ENCODE measurements at regions not wholly inside any gene's neighbourhood (a gene's known extent, or its start where the extent isn't known, plus 50 kb on each side); places are given as distances from the start of the nearest gene placed in this dataset.

DNA sequence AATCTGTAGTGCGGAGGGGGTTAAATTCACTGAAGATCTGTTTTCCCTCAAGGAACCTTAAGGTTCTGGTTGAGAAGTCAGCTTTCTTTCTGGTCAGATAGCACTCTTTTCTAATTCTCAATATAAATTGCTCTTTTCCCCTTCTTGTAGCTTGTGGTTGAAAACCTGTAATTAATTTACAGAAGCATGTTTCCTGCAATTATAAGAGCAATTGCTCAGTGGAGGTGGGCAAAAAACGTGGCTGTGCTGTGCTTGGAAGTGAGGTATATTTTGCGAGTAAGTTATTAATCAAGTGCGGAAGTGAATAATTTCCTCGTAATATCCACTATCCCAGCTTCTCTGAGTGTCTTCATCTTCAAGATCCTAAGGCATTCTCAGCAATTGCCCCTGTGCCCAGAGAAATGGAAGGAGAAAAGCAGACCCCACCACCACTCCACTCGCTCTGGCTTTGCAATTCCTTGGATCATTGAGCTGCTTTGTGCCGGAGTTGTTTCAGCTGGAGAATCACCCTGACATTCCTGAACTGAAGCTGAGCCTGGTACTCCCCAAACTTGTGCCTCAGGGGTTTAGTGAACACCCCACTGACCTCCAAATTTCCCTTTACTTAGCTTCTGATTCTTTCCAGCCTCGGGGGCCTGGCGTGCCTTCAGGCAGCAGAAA is 140.6 kb downstream of the LRRC70 start:
- DNase-seq (ENCODE audit: low read depth in 2 of 2): no peak

DNA sequence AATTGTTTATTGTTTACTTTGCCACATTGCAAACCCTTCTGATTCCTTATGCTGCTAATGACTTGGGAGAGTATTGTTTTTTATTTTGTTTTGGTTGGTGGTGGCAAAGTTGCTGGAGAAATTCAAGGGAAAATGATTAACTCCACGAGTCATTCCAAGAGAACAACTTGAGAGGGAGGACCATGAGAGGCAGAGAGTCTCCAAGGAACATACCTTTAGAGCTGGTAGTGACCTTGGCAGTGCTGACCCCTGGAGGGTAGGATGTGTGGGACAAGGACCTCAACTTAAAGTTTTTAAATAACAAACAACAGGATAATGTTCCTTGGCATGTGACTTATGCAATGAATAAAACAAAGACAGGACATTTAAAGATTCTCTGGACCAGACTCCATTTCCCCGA is 139.7 kb downstream of the LRRC70 start:
- no peak for DNase-seq (ENCODE audit: low read depth in 2 of 2)

DNA sequence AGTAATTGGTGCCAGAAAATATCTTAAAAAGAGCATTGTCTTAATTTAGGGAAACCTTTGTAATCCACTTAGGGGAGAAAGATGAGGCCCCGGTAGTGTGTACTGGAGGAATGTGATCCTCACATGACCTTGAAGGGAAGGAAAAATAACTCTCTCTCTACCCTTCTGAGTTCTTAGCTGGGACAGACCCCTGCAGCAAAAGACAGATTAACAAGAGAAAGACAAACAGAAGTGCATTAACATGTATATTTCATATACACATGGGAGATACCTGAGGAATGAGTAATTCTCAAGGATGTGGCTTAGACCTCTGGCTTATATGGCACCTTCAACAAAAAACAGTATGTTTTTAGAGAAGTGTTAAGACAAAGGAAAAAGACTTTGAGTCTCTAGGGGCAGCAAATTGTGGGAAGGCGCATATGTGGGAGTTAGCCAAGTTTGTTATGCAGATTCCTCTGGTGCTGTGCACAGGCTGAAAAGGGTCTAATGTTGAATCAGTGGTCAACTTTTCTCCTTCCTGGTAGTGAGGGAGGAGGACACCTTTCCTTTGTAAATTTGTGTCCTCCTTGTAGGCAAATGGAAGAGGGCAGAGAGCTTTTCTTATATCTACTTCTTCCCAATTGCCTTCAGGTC is 138.8 kb downstream of the LRRC70 start:
- DNase-seq (ENCODE audit: low read depth in 2 of 2): no peak

DNA sequence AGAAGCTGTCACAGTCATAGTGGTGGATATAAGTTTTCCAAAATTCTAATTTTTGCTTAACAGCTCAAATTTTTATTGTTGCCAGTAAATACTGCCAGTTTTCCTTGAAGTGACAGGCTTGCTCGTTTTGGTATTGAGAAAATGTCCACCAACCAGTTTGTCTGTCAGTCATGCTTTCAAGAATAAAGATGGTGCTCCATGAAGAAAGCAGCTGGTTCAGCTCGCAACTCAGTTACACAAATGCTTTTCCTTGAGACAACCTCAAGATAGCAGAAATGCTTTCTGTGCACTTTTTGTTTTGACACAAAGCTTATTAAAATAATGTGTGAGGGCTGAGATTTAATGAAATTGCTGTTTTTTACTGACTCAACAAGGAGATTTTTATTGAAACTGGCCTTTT is 135.7 kb downstream of the LRRC70 start:
- DNase-seq (ENCODE audit: low read depth in 2 of 2): no peak

DNA sequence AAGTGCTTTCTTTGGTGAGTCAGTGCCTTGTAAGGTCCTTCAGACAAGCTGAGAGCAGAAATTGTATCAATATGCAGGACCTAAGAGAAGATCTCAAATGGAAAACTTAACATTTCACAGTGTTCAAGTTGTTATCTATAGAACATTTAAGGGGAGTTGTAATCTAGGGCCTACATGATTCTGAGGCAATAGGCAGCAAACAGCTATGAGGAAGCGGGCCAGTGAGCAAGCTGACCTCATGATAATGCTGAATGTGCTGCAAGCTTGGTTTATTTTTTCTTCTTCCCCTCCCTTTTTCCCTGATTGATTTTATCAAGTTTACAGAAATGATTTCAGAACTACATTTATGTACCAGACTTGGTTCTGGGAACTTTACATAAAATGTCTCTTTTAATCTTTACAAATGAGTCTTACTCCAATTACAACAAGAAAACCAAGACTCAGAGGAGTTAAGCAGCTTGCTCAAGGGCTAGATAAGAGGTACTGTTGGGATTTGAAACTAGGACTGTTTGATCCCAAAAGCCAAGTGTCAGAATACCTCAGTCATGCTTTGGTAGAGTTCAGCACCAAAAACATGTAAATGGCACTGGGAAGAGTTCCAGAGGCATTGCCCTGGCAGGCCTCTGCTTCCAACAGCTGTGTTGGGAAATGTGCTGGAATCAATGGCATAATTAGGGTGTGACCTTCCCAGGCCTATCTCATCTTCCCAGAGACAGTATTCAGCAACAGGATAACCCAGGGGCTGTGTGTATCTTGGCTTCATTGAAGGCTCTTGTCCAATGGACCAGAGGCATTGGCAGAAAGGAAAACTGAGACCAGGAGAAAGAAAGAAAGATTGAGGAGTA is 130.1 kb downstream of the LRRC70 start:
- no peak for DNase-seq (ENCODE audit: low read depth in 2 of 2)

DNA sequence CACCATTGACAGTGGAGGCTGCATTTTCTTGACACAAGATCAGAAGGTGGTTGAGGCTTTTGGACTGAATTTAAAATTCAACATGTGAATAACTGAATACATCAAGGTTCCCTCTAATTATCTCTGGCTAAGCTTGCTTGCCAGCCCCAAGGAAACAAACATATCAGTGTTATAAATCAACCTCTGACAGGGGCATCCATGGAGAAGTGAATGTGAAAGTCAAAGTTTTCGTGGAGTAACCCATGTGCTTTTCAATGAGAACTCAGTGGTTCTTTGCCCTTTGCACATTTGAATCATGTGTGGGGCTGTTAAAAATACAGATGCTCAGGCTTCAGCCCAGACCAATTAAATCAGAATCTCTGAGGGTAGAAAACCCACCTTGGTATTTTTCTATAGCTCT is 128.9 kb downstream of the LRRC70 start:
- no peak for DNase-seq (ENCODE audit: low read depth in 2 of 2)

DNA sequence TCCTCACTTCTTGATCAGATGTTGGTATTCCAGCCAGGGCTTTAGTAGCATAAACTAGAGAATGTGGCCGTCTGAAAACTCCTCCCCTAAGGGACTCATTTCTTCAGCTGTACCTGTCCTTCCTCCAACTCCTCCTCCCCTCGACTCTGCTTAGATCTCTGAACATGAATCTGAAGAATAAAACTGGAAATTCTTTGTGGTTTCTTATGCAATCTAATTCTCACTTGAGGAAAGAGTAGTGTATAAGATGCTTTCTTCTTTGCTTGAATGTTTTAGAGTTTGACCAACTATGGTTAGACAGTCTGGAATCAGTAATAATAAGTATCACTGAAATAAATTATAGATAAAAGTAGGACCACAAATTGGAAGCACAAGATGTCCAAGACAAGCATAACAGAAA is 128.5 kb downstream of the LRRC70 start:
- no peak for DNase-seq (ENCODE audit: low read depth in 2 of 2)

DNA sequence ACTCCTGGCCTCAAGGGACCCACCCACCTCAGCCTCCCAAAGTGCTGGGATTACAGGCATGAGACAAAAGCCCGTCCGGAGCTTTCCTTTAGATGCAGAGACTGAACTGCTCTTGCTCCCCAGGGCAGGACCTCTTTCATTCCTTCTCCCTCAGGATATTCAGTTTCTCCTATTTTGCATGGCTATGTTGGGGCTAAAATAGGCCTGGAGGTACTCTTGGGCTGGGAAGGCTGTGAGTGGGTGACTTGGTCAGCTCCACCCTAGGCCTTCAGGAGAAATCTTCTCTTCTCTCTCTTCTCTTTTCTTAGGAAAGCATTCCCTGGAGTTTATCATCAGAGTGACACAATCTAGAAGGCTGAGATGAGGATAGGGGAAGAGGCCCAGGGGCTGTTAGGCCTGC is 126.4 kb downstream of the LRRC70 start:
- DNase-seq (ENCODE audit: low read depth in 2 of 2): no peak

DNA sequence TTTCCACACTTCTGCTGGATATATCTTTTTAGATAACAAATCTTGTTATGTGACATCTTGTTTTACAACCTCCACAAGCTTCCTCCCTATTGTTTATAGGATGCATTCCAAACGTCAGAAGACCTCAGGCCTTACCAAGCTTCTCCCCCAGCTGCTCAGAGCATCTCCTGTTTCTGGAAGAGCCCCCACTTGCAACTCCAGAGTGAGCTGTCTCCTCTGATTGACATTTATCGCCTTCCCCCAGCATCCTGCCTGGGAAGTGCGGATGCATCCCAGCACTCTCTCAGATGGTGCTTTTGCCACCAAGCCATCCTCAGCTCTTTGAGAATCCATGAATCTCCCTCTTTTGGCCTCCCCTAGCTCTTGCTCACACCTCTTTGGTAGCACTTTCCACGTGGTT is 123.5 kb downstream of the LRRC70 start:
- no peak for DNase-seq (ENCODE audit: low read depth in 2 of 2)

DNA sequence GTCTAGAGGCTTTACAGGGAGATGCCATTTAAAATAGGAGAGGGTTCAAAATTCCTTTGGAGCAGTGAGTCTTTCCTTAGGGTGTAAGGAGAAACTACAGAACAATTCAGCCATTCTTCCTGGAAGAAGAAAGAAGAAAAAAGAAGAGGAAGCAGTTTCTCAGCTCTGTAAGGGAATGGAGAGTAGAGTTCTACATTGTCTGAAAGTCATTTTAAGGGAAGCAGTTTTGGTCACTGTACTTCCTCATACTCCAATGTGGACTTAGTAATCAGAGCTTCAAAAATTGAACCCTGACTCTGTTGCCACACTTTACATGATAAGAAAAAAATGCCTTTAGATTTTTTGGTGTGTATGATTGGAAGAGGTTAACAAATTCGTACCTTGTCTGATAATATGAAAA is 122.4 kb downstream of the LRRC70 start:
- no peak for DNase-seq (ENCODE audit: low read depth in 2 of 2)

DNA sequence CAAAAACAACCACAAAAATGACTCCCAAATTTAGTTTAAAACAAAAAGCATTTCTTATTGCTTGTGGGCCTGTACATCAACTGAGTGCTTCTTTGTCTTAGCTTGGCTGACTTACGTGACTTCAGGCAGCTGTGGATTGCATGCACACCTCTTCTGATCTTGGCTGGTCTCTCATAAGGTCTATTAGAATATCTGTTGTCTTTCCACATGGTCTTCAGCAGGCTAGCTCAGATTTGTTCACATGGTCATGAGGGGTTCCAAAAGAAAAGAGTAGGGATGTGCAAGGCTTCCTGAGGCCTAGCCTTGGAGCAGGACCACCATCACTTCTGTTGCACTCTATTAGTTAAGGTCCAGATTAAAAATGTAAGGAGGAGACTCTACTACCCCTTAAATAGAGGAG is 120.1 kb downstream of the LRRC70 start:
- no peak for DNase-seq (ENCODE audit: low read depth in 2 of 2)

DNA sequence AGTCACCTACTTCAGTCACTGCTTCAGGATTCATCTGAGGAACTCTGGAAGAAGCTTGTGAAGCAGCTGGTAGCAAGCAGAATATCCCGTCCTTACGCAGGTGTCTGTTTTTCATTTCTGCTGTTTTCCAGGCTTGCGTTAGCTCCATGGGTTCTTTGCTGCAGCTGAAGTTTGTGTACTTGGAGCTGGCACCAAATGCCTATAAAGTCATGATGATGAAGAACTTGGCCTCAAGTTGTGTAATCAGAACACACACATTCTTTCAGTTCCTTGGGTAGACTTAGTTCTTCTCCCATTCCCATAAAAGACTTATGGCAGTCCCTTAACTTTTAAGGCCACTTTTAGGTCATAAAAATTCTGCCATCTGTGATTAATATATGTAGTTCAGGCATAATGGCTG is 116.7 kb downstream of the LRRC70 start:
- DNase-seq (ENCODE audit: low read depth in 2 of 2): no peak

DNA sequence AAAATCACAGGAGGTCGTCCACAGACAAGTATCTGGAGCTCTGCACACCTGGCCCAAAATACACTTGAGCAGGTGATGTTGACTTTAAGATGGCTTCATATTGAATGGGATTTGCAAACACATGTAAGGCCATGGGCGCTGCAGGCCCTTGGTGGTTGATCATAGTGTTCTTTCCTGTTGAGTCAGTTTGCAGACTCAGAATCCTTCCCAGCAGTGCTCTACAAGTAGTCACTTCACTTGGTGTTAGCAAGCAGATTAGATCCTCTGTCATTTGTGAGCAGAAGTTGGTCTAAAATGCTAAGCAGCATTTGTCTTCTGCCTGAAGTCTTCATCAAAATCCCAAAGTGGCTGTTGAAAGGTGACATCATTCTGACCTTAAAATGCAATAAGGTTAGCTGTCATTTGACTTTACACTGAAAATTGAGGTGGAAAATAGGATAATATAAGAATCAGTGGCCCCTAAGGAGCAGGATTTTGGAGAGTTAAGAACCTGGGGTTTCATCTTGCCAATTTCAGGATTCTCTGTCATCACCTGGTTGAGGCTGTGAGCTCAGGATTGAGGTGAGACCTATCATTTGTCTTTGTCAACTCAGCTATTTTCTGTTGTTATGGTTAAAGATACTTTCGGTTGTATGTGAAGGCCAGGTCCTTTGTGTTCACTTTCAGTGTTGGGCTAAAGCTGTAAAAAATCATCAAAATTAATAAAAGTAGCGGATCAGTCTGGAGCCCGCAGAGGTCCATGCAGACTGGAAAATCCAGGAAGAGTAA is 114.5 kb downstream of the LRRC70 start:
- no peak for DNase-seq (ENCODE audit: low read depth in 2 of 2)

DNA sequence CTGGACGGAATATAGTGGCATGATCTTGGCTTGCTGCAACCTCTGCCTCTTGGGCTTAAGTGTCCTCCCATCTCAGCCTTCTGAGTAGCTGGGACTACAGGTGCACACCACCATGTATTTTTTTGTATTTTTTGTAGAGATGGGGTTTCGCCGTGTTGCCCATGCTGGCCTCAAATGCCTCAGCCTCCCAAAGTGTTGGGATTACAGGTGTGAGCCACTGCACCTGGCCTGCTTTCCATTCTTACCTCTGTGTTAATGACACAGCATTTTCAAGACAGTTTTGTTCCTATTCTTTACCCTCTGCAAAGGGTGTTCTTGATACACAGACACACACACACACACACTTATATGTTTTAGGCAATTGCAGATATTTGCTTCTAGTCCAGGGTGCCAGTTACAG is 113.3 kb downstream of the LRRC70 start:
- no peak for DNase-seq (ENCODE audit: low read depth in 2 of 2)

DNA sequence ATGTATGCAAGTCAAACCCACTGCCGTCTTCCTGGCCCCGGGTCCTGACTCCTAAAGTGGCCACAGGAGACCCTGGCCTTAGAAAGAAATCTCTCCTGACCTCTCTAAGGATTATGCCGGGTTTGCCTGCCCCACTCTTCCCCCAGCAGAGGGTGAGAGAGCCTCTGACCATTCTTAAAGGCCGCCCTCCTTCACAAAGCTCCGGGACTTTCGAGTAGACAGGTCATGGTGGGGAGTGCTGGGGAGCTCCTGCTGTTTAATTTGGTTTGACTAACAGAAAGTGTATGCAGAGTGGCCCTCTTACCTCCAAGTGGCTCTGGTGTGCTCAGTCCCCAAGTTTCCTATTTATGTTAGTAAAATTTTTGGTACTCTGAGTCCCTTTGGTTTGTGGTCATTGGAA is 111.8 kb downstream of the LRRC70 start:
- no peak for DNase-seq (ENCODE audit: low read depth in 2 of 2)

DNA sequence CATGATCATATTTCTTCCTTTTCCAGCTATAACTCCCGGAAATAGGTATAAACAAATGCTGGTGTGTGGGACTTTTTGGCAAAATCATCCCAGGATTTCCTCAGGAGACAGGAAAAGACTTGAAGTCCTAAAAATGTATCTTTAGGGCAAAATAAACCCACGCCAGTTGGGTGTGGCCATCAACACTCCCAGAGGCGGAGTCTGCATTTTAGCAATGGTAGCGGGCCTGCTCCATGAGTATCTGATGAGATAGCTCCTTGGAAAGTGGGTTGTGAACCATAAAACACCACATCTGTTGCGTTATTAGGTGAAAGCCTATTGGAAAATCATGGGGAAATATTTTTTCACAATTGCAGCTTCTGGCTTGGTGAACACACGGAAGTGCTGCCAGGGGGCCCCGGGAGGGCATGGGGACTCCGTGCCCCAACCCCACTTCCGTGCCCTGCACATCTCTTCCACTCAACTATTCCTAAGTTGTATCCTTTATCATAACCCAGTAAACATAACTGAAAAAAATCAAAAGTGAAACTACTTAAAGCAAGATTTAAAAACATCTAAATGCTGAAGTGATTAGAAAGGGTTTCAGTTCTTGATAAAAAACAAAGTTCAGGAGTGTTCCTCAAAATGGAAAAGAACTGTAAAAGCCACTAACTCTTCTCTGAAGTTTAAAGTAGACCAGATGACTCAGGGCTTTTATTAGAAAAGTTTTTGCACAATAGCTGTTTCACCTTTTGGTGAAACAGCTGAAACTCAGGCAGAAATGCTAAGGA is 111.2 kb downstream of the LRRC70 start:
- DNase-seq (ENCODE audit: low read depth in 2 of 2): no peak

DNA sequence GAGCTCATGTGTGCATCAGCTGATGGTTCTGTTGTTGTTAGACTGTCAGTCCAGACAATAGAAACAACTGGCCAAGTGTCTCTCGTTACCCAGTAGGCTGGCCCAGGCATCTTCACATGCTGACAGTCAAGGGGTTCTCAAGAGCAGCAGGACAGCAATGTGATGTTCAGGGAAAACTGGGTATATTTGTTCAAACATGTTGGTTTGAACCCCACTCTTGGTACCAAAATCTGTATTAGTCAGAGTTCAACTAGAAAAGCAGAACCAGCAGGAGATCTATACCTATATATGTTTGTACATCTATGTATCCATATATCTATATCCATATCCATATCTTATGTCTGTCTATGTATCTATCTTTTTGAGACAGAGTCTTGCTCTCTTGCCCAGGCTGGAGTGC is 108.1 kb downstream of the LRRC70 start:
- DNase-seq (ENCODE audit: low read depth in 2 of 2): no peak

DNA sequence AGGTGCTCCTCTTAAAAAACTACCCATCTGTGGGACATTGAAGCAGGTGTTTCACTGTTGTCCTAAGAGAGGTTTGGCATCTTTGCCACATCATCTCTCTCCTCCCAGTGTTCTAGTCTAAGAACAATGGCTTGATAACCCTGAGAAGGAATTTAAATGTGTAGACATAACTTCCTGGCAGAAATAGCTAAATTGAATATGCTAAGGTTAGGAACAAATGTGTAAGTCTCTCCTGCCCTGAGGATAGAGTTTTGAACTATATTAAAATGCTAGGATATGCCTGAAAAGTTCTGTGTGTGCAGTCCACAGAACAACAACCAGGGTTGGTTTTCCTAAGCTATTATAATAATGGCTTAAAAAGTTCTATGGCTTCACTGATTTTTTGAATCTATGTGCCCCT is 106.6 kb downstream of the LRRC70 start:
- no peak for DNase-seq (ENCODE audit: low read depth in 2 of 2)

DNA sequence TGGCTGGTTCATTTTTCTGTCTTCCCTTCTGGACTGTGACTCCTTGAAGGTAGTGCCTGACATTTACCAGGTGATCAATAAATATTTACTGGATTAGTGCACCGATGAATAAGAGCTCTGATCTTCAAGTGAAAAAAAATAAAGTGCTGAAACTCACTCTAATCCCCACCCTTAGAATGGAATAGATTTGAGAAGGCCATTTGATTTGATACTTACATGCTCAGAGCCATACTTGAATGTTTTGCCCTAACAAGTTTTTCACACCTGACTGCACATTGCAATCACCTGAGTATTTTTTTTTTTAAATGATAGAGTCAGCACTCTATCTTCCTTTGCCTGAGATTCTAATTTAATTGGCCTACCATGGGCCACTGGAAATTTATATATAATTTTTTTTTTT is 105.7 kb downstream of the LRRC70 start:
- no peak for DNase-seq (ENCODE audit: low read depth in 2 of 2)

DNA sequence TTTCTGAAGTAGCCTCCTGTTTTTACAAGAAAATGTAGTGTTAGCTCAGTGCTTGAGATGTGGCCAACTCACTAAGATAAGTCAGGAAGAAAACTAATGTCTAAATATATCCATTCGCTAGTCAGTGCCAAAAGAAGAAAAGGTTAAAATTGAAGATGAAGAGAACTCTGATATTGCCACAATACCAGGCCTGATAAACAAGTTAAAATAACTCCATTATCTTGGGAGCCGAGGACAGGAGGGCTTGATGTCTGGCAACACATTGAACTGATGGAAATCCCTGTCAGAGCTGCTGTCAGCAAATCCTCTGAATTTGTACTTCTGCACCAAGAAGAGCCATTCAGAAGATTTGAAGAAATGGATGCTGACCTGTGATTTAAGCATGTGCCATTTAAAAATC is 103.4 kb downstream of the LRRC70 start:
- no peak for DNase-seq (ENCODE audit: low read depth in 2 of 2)

DNA sequence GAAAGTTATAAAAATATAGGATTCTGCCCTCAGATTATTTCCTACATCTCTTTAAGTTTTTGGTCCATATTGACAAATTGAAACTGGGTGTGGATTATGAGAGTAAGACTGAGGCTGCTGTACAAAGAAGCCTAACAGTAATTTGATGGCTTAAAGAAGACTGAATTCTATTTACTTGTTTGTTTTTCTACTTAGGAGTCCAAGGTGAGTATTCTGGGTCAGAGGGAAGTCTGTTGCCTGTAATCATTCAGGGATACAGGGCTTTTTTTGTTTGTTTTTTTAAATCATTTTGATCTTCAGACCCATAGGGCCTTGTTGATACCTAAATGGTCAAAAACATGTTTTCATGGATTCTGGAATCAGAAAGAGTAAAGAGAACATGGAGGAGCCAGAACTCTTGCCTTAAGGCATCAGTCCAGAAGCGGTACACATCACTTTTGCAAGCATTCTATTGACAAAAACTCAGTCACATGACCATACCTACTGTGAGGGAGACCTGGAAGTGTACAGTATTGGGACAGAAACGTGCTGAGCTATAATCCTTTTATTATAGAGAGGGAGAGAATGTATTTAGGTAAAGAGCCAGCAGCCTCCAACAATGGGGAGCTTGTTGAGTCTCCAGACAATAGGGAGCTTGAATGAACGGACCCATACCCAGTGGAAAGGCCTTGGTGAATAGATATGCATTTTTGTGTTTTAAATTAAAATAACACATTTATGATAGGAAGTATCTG is 102.7 kb downstream of the LRRC70 start:
- no peak for DNase-seq (ENCODE audit: low read depth in 2 of 2)

Data from stimulated activated CD8-positive, alpha-beta memory T cell treated with anti-CD3 and anti-CD28 coated beads, Interleukin-15, amount 100 ng/mL, for 48 hours (primary cell).